ENCODE measurements at regions not wholly inside any gene's neighbourhood (a gene's known extent, or its start where the extent isn't known, plus 50 kb on each side); places are given as distances from the start of the nearest gene placed in this dataset.

DNA sequence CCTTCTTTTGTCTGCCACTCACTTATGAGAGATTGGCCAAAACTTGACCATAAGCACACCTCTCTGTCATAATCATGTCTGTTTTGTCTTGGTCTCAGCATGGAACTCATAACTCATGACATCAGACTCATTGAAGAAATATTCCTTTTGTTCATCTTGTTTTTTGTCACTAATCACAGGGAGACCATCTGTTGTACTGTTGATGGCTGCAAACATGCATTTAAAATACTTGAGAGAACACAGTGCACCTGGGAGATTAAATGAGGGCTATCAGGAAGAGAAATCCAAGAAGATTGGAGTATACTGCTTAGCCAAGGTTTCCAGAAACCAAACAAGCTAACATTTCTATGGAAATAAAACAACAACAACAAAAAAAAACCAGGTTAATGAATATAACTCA is 689.7 kb downstream of the EPM2A start:
- TF ChIP-seq RAD21 (IDR thresholded peaks at IDR 0.05) = no peak
- TF ChIP-seq, protein P1, sequence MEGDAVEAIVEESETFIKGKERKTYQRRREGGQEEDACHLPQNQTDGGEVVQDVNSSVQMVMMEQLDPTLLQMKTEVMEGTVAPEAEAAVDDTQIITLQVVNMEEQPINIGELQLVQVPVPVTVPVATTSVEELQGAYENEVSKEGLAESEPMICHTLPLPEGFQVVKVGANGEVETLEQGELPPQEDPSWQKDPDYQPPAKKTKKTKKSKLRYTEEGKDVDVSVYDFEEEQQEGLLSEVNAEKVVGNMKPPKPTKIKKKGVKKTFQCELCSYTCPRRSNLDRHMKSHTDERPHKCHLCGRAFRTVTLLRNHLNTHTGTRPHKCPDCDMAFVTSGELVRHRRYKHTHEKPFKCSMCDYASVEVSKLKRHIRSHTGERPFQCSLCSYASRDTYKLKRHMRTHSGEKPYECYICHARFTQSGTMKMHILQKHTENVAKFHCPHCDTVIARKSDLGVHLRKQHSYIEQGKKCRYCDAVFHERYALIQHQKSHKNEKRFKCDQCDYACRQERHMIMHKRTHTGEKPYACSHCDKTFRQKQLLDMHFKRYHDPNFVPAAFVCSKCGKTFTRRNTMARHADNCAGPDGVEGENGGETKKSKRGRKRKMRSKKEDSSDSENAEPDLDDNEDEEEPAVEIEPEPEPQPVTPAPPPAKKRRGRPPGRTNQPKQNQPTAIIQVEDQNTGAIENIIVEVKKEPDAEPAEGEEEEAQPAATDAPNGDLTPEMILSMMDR (IDR thresholded peaks at IDR 0.05; ENCODE audit: low read depth, low read length, missing input control) = no peak
- no peak for TF ChIP-seq FOXA1 (IDR thresholded peaks at IDR 0.05)
- no peak for TF ChIP-seq HNF4A (conservative IDR thresholded peaks at IDR 0.05)
- TF ChIP-seq, protein P2, sequence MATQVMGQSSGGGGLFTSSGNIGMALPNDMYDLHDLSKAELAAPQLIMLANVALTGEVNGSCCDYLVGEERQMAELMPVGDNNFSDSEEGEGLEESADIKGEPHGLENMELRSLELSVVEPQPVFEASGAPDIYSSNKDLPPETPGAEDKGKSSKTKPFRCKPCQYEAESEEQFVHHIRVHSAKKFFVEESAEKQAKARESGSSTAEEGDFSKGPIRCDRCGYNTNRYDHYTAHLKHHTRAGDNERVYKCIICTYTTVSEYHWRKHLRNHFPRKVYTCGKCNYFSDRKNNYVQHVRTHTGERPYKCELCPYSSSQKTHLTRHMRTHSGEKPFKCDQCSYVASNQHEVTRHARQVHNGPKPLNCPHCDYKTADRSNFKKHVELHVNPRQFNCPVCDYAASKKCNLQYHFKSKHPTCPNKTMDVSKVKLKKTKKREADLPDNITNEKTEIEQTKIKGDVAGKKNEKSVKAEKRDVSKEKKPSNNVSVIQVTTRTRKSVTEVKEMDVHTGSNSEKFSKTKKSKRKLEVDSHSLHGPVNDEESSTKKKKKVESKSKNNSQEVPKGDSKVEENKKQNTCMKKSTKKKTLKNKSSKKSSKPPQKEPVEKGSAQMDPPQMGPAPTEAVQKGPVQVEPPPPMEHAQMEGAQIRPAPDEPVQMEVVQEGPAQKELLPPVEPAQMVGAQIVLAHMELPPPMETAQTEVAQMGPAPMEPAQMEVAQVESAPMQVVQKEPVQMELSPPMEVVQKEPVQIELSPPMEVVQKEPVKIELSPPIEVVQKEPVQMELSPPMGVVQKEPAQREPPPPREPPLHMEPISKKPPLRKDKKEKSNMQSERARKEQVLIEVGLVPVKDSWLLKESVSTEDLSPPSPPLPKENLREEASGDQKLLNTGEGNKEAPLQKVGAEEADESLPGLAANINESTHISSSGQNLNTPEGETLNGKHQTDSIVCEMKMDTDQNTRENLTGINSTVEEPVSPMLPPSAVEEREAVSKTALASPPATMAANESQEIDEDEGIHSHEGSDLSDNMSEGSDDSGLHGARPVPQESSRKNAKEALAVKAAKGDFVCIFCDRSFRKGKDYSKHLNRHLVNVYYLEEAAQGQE (IDR thresholded peaks at IDR 0.05) = no peak
- TF ChIP-seq YY1 (IDR thresholded peaks at IDR 0.05) = no peak
- Histone ChIP-seq H3K9me3 (ENCODE audit: control insufficient read depth in 4 of 4, low read length in 3 of 4) (no peaks in the 10 kb centered on the region), H3K4me1 (ENCODE audit: control insufficient read depth in 4 of 4, insufficient read depth in 4 of 4, low read length in 3 of 4) (peaks cover 0 to 7% (median 2%) of the 10 kb centered on the region in 4 donors), H3K36me3 (ENCODE audit: control insufficient read depth in 4 of 4, insufficient read depth in 3 of 4, low read depth in 1 of 4, low read length in 3 of 4) (no peaks in the 10 kb centered on the region), H3K9ac (ENCODE audit: low read depth in 1 of 2, low read length in 2 of 2) (no peak overlapping the region), H3K27ac (ENCODE audit: low read depth in 1 of 2, low read length in 2 of 2) (no peak overlapping the region), H3K4me3 (ENCODE audit: low read depth in 1 of 3, low read length in 3 of 3) (no peak overlapping the region), H3K27me3 (ENCODE audit: control insufficient read depth in 4 of 4, insufficient read depth in 4 of 4, low read length in 3 of 4) (no peaks in the 10 kb centered on the region)
- DNase-seq (ENCODE audit: low spot score) = no peak

GRCh38 chr6:145047891-145048290 is 687.4 kb downstream of the EPM2A start:
- Histone ChIP-seq H3K27me3 (ENCODE audit: control insufficient read depth in 4 of 4, insufficient read depth in 4 of 4, low read length in 3 of 4) (no peaks in the 10 kb centered on the region), H3K36me3 (ENCODE audit: control insufficient read depth in 4 of 4, insufficient read depth in 3 of 4, low read depth in 1 of 4, low read length in 3 of 4) (no peaks in the 10 kb centered on the region), H3K27ac (ENCODE audit: low read depth in 1 of 2, low read length in 2 of 2) (no peak overlapping the region), H3K9me3 (ENCODE audit: control insufficient read depth in 4 of 4, low read length in 3 of 4) (no peaks in the 10 kb centered on the region), H3K4me3 (ENCODE audit: low read depth in 1 of 3, low read length in 3 of 3) (no peak overlapping the region), H3K9ac (ENCODE audit: low read depth in 1 of 2, low read length in 2 of 2) (no peak overlapping the region), H3K4me1 (ENCODE audit: control insufficient read depth in 4 of 4, insufficient read depth in 4 of 4, low read length in 3 of 4) (peaks cover 3 to 12% (median 6%) of the 10 kb centered on the region in 4 donors)
- DNase-seq (ENCODE audit: low spot score) = no peak
- TF ChIP-seq, protein P2 (IDR thresholded peaks at IDR 0.05) = no peak
- TF ChIP-seq ATF3 (IDR thresholded peaks at IDR 0.05) = no peak
- no peak for TF ChIP-seq JUND (IDR thresholded peaks at IDR 0.05)
- no peak for TF ChIP-seq TAF1 (conservative IDR thresholded peaks at IDR 0.05)
- WGBS = 73% methylated on average over 4 of the region's 4 CpGs

Measured in liver (tissue), 8 donors.